ENCODE measurements at regions not wholly inside any gene's neighbourhood (a gene's known extent, or its start where the extent isn't known, plus 50 kb on each side); places are given as distances from the start of the nearest gene placed in this dataset.

DNA sequence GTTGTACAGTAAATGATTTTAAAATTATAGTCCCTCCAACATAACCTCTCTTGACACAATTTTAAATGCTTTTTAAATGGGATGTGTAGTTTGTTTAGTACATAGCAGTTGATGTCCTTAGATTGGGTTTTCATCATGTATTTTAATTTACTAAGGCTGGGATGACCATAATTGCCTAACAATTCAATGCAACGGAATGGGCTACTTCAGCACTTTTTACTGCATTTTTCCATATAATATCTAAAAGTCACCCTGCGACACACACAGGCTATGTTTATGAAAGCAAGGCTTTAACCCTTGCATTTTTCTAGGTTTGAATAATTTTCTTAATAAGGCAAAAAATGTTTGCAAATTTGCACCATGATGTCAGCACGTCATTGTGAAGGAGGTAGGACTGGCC lies 321.0 kb downstream of the DLEU7 start:
- H4K8ac ChIP-seq (ENCODE audit: low read depth, low read length), result no peak overlapping the region
- no peaks in the 10 kb centered on the region for H3K79me1 ChIP-seq (ENCODE audit: low read length)
- no peak overlapping the region for H3K56ac ChIP-seq (ENCODE audit: low read length)
- no peak overlapping the region for H3K4me3 ChIP-seq (ENCODE audit: low read length)
- H3K4me1 ChIP-seq (ENCODE audit: control insufficient read depth, low read depth, low read length), result no peaks in the 10 kb centered on the region
- WGBS (ENCODE audit: extremely low coverage, insufficient coverage, low lambda C conversion rate), result no CpG with 5 or more reads among the region's 3 CpGs
- no peak overlapping the region for H2BK15ac ChIP-seq (replicated peaks; ENCODE audit: low read depth)
- DNase-seq, result no peak
- no peak overlapping the region for H3K9ac ChIP-seq (ENCODE audit: low read length)
- no peaks in the 10 kb centered on the region for H3K36me3 ChIP-seq (ENCODE audit: control insufficient read depth, insufficient read depth, low read length)
- no peak overlapping the region for H3K4me2 ChIP-seq (ENCODE audit: low read length)
- no peaks in the 10 kb centered on the region for H3K79me2 ChIP-seq (ENCODE audit: control insufficient read depth, insufficient read depth, low read length)
- H2BK5ac ChIP-seq (ENCODE audit: low read length), result no peak overlapping the region
- no peak overlapping the region for H2BK120ac ChIP-seq (ENCODE audit: low read depth, low read length)
- H3K27ac ChIP-seq (ENCODE audit: low read depth, low read length), result no peak overlapping the region
- H2AK5ac ChIP-seq (ENCODE audit: low read length), result no peak overlapping the region
- H3K27me3 ChIP-seq (ENCODE audit: insufficient read depth, low read length, poor library complexity), result no peaks in the 10 kb centered on the region
- H3K4ac ChIP-seq (ENCODE audit: low read depth, low read length), result no peak overlapping the region
- no peak overlapping the region for H3K23ac ChIP-seq (ENCODE audit: low read length)
- no peak overlapping the region for H3K18ac ChIP-seq (ENCODE audit: low read length)
- H4K5ac ChIP-seq (ENCODE audit: low read length), result no peak overlapping the region

DNA sequence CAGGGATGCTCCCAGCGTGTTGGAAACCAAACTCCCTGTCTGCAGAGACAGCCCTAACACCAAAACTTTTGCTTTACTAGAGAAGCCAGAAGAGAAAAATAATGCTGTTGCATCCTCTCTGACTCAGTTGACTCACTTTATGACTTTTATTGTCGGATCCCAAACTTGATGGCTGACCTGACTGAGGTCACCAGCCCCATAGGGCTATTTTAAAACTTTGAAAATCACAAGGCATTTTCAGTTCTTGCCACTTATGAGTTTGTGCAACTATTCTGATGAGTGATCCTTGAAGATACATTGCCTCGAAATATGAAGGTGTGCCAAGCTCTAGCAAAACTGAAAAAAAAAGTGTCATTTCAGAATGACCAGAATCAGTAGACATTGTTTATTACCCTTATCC lies 320.2 kb downstream of the DLEU7 start:
- no peak overlapping the region for H2BK120ac ChIP-seq (ENCODE audit: low read depth, low read length)
- H3K56ac ChIP-seq (ENCODE audit: low read length), result no peak overlapping the region
- no peaks in the 10 kb centered on the region for H3K27me3 ChIP-seq (ENCODE audit: insufficient read depth, low read length, poor library complexity)
- no peak overlapping the region for H2BK5ac ChIP-seq (ENCODE audit: low read length)
- H4K5ac ChIP-seq (ENCODE audit: low read length), result no peak overlapping the region
- no peak overlapping the region for H4K8ac ChIP-seq (ENCODE audit: low read depth, low read length)
- H3K18ac ChIP-seq (ENCODE audit: low read length), result no peak overlapping the region
- no peaks in the 10 kb centered on the region for H3K4me1 ChIP-seq (ENCODE audit: control insufficient read depth, low read depth, low read length)
- no peak overlapping the region for H3K27ac ChIP-seq (ENCODE audit: low read depth, low read length)
- no peaks in the 10 kb centered on the region for H3K79me2 ChIP-seq (ENCODE audit: control insufficient read depth, insufficient read depth, low read length)
- no peak for DNase-seq
- no peaks in the 10 kb centered on the region for H3K79me1 ChIP-seq (ENCODE audit: low read length)
- no peak overlapping the region for H3K4ac ChIP-seq (ENCODE audit: low read depth, low read length)
- H3K23ac ChIP-seq (ENCODE audit: low read length), result no peak overlapping the region
- WGBS (ENCODE audit: extremely low coverage, insufficient coverage, low lambda C conversion rate), result no CpG with 5 or more reads among the region's 3 CpGs
- no peak overlapping the region for H3K4me3 ChIP-seq (ENCODE audit: low read length)
- no peaks in the 10 kb centered on the region for H3K36me3 ChIP-seq (ENCODE audit: control insufficient read depth, insufficient read depth, low read length)
- H3K9ac ChIP-seq (ENCODE audit: low read length), result no peak overlapping the region
- H2AK5ac ChIP-seq (ENCODE audit: low read length), result no peak overlapping the region
- H2BK15ac ChIP-seq (replicated peaks; ENCODE audit: low read depth), result no peak overlapping the region
- H3K4me2 ChIP-seq (ENCODE audit: low read length), result no peak overlapping the region

GRCh38 chr13:50524560-50524959 lies 318.9 kb downstream of the DLEU7 start:
- H2BK15ac ChIP-seq (replicated peaks; ENCODE audit: low read depth), result no peak overlapping the region
- H2BK5ac ChIP-seq (ENCODE audit: low read length), result no peak overlapping the region
- no peaks in the 10 kb centered on the region for H3K79me2 ChIP-seq (ENCODE audit: control insufficient read depth, insufficient read depth, low read length)
- H4K5ac ChIP-seq (ENCODE audit: low read length), result no peak overlapping the region
- no peak overlapping the region for H2AK5ac ChIP-seq (ENCODE audit: low read length)
- H3K18ac ChIP-seq (ENCODE audit: low read length), result no peak overlapping the region
- no peak overlapping the region for H3K4me3 ChIP-seq (ENCODE audit: low read length)
- no peak overlapping the region for H3K4ac ChIP-seq (ENCODE audit: low read depth, low read length)
- no peaks in the 10 kb centered on the region for H3K27me3 ChIP-seq (ENCODE audit: insufficient read depth, low read length, poor library complexity)
- H3K36me3 ChIP-seq (ENCODE audit: control insufficient read depth, insufficient read depth, low read length), result no peaks in the 10 kb centered on the region
- no peak overlapping the region for H3K4me2 ChIP-seq (ENCODE audit: low read length)
- peaks cover 4% of the 10 kb centered on the region for H3K4me1 ChIP-seq (ENCODE audit: control insufficient read depth, low read depth, low read length)
- no peak overlapping the region for H4K8ac ChIP-seq (ENCODE audit: low read depth, low read length)
- no peak overlapping the region for H2BK120ac ChIP-seq (ENCODE audit: low read depth, low read length)
- H3K79me1 ChIP-seq (ENCODE audit: low read length), result no peaks in the 10 kb centered on the region
- H3K23ac ChIP-seq (ENCODE audit: low read length), result no peak overlapping the region
- no peak overlapping the region for H3K56ac ChIP-seq (ENCODE audit: low read length)
- no peak for DNase-seq
- WGBS (ENCODE audit: extremely low coverage, insufficient coverage, low lambda C conversion rate), result no CpG with 5 or more reads among the region's 4 CpGs
- no peak overlapping the region for H3K27ac ChIP-seq (ENCODE audit: low read depth, low read length)
- no peak overlapping the region for H3K9ac ChIP-seq (ENCODE audit: low read length)

DNA sequence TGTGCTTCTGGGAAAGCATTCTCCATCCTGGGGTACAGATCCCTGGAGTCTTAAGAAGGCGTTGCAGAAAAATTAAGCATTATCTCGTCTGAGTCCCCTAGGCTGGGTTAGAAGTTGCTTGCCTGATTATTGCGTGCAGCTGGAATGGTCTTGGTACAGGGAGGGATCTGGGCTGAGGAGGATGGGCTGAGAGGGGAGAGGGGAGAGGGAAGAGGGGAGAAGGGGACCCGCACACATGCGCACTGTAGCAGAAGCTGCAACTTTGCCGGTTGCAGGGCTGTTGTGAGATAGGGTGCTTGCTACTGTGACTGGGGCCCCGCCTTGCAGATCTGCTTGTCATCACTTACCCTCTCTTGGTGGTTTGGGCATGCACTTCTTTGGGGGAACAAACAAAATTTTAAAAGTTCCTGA lies 316.8 kb downstream of the DLEU7 start:
- DNase-seq, result no peak
- Histone ChIP-seq H2BK5ac (ENCODE audit: low read length) (no peak overlapping the region), H3K4me3 (ENCODE audit: low read length) (no peak overlapping the region), H3K4me2 (ENCODE audit: low read length) (no peak overlapping the region), H3K79me2 (ENCODE audit: control insufficient read depth, insufficient read depth, low read length) (no peaks in the 10 kb centered on the region), H3K27me3 (ENCODE audit: insufficient read depth, low read length, poor library complexity) (no peaks in the 10 kb centered on the region), H3K27ac (ENCODE audit: low read depth, low read length) (no peak overlapping the region), H4K5ac (ENCODE audit: low read length) (no peak overlapping the region), H2AK5ac (ENCODE audit: low read length) (no peak overlapping the region), H2BK120ac (ENCODE audit: low read depth, low read length) (no peak overlapping the region), H4K8ac (ENCODE audit: low read depth, low read length) (no peak overlapping the region), H3K56ac (ENCODE audit: low read length) (no peak overlapping the region), H3K9ac (ENCODE audit: low read length) (no peak overlapping the region), H3K4me1 (ENCODE audit: control insufficient read depth, low read depth, low read length) (peaks cover 4% of the 10 kb centered on the region), H2BK15ac (replicated peaks; ENCODE audit: low read depth) (no peak overlapping the region), H3K4ac (ENCODE audit: low read depth, low read length) (no peak overlapping the region), H3K36me3 (ENCODE audit: control insufficient read depth, insufficient read depth, low read length) (no peaks in the 10 kb centered on the region), H3K18ac (ENCODE audit: low read length) (no peak overlapping the region), H3K79me1 (ENCODE audit: low read length) (no peaks in the 10 kb centered on the region), H3K23ac (ENCODE audit: low read length) (peak overlapping the region; percentile 81)
- WGBS (ENCODE audit: extremely low coverage, insufficient coverage, low lambda C conversion rate), result no CpG with 5 or more reads among the region's 7 CpGs

DNA sequence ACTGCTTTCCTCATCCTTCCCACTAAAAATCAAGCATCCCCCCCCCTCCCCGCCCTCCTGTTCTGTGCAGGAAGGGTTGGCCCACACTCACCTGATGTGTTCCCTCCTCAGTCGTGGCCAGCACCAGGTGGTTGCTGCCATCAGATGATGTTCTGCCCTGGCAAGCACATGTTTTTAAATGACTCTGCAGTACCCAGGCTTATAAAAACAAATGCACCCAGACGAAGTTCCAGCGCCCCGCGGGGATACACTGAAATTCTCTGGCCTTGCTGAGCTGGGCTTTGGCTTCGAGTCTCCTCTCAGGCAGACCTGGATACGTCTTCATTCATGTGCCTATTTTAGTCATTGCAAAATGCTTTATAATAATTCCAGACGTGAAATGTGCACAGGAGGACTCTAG lies 316.3 kb downstream of the DLEU7 start:
- H3K36me3 ChIP-seq (ENCODE audit: control insufficient read depth, insufficient read depth, low read length), result no peaks in the 10 kb centered on the region
- no peak overlapping the region for H3K27ac ChIP-seq (ENCODE audit: low read depth, low read length)
- H3K4me2 ChIP-seq (ENCODE audit: low read length), result no peak overlapping the region
- no peaks in the 10 kb centered on the region for H3K79me2 ChIP-seq (ENCODE audit: control insufficient read depth, insufficient read depth, low read length)
- no CpG with 5 or more reads among the region's 9 CpGs for WGBS (ENCODE audit: extremely low coverage, insufficient coverage, low lambda C conversion rate)
- H3K56ac ChIP-seq (ENCODE audit: low read length), result no peak overlapping the region
- no peak overlapping the region for H2BK15ac ChIP-seq (replicated peaks; ENCODE audit: low read depth)
- H3K18ac ChIP-seq (ENCODE audit: low read length), result no peak overlapping the region
- no peak overlapping the region for H2BK5ac ChIP-seq (ENCODE audit: low read length)
- H3K79me1 ChIP-seq (ENCODE audit: low read length), result no peaks in the 10 kb centered on the region
- no peak overlapping the region for H3K23ac ChIP-seq (ENCODE audit: low read length)
- H4K8ac ChIP-seq (ENCODE audit: low read depth, low read length), result no peak overlapping the region
- no peak overlapping the region for H2BK120ac ChIP-seq (ENCODE audit: low read depth, low read length)
- H3K4ac ChIP-seq (ENCODE audit: low read depth, low read length), result no peak overlapping the region
- H3K4me3 ChIP-seq (ENCODE audit: low read length), result no peak overlapping the region
- H3K4me1 ChIP-seq (ENCODE audit: control insufficient read depth, low read depth, low read length), result peaks cover 4% of the 10 kb centered on the region
- no peaks in the 10 kb centered on the region for H3K27me3 ChIP-seq (ENCODE audit: insufficient read depth, low read length, poor library complexity)
- no peak overlapping the region for H2AK5ac ChIP-seq (ENCODE audit: low read length)
- H4K5ac ChIP-seq (ENCODE audit: low read length), result no peak overlapping the region
- H3K9ac ChIP-seq (ENCODE audit: low read length), result no peak overlapping the region
- no peak for DNase-seq

DNA sequence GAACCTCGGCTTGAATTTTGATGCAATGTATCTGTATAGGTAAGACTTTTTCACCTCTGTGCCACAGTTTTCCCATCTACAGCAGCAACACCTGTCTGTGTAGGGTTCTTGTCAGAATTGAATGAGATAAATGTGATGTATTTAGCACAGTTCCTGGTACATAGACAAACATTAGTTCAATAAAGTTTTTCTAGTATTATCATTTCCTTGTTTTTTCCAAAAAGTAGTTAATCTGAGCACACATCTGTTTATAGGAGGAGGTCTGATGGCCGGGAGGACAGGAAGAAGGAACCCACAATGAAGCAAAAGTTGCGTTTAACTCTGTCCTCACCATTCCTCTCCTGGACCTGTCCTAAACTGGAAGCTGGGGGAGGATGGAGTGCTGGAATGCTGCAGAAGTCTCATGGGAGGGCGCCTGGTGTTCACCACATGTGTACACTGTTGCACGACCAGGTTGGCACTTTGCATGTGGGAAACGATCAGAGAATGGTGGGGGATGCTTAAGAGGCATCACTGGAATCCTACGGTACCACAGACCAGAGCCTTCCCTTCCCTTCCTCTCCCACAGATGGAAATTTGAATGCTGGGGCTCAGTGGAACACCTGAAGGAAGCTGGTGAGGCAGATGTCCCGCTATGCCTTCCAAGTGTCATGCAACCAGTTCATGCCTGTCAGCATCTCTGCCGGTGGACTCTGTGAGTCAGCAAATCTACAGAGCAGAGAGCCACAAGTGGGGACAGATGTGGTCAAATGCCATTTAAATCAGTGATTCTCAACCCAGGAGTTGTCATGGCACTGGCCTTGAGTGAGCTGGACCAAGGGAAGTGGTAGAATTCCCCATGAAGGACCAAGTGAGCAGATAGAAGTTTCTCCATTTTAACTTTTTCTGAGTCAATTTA lies 315.6 kb downstream of the DLEU7 start:
- Histone ChIP-seq H2AK5ac (ENCODE audit: low read length) (no peak overlapping the region), H3K23ac (ENCODE audit: low read length) (no peak overlapping the region), H3K18ac (ENCODE audit: low read length) (no peak overlapping the region), H3K36me3 (ENCODE audit: control insufficient read depth, insufficient read depth, low read length) (no peaks in the 10 kb centered on the region), H3K79me2 (ENCODE audit: control insufficient read depth, insufficient read depth, low read length) (no peaks in the 10 kb centered on the region), H4K8ac (ENCODE audit: low read depth, low read length) (no peak overlapping the region), H3K4ac (ENCODE audit: low read depth, low read length) (no peak overlapping the region), H3K56ac (ENCODE audit: low read length) (no peak overlapping the region), H3K4me3 (ENCODE audit: low read length) (no peak overlapping the region), H4K5ac (ENCODE audit: low read length) (no peak overlapping the region), H2BK5ac (ENCODE audit: low read length) (no peak overlapping the region), H3K79me1 (ENCODE audit: low read length) (no peaks in the 10 kb centered on the region), H3K4me1 (ENCODE audit: control insufficient read depth, low read depth, low read length) (peaks cover 4% of the 10 kb centered on the region), H3K9ac (ENCODE audit: low read length) (no peak overlapping the region), H3K27ac (ENCODE audit: low read depth, low read length) (no peak overlapping the region), H3K27me3 (ENCODE audit: insufficient read depth, low read length, poor library complexity) (no peaks in the 10 kb centered on the region), H2BK15ac (replicated peaks; ENCODE audit: low read depth) (no peak overlapping the region), H2BK120ac (ENCODE audit: low read depth, low read length) (no peak overlapping the region), H3K4me2 (ENCODE audit: low read length) (no peak overlapping the region)
- WGBS (ENCODE audit: extremely low coverage, insufficient coverage, low lambda C conversion rate), result no CpG with 5 or more reads among the region's 9 CpGs
- no peak for DNase-seq
